ENCODE measurements at regions not wholly inside any gene's neighbourhood (a gene's known extent, or its start where the extent isn't known, plus 50 kb on each side); places are given as distances from the start of the nearest gene placed in this dataset.

DNA sequence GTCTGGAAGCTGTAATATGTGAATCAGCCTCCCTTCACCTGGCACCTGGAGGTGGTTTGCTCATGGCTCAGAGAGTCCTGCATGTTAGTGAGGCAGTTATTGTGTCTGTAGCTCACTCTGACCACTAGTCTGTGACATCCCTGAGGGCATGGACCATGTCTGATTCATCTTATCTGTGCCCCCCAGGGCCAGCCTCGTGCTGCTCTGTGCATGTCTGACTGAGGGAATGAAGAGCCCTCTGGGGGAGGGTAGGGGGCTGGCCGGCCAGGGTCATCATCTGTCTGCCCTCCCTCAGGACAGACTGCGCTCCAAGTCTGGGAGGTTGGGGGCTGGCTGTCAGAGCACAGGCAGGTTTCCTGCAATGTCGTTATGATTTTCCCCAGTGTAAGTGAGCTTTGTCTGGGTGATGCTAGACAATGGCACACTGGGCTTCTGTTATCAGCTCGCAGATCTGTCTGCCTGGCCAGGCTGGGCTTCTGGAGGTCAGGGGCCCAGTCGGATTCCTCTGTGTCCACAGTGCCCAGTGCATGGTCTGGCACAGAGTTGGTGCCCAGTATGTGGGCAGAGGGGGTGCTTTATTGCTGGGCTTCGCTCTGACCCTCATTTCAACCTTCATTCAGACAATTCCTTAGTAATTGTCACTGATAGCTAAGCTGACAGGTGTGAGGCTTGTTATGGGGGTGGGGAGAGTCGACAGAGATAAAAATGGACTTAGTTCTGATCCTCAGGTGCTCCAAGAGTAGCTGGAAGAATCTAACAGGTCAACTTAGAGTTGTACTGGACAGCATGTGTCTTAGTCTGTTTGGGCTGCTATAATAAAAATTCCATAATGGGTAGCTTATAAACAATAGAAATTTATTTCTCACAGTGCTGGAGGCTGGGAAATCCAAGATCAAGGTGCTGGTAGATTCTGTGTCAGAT is 85.7 kb upstream of the SHB start:
- no peak for TF ChIP-seq POLR2A (IDR thresholded peaks at IDR 0.05)
- TF ChIP-seq, protein P1, sequence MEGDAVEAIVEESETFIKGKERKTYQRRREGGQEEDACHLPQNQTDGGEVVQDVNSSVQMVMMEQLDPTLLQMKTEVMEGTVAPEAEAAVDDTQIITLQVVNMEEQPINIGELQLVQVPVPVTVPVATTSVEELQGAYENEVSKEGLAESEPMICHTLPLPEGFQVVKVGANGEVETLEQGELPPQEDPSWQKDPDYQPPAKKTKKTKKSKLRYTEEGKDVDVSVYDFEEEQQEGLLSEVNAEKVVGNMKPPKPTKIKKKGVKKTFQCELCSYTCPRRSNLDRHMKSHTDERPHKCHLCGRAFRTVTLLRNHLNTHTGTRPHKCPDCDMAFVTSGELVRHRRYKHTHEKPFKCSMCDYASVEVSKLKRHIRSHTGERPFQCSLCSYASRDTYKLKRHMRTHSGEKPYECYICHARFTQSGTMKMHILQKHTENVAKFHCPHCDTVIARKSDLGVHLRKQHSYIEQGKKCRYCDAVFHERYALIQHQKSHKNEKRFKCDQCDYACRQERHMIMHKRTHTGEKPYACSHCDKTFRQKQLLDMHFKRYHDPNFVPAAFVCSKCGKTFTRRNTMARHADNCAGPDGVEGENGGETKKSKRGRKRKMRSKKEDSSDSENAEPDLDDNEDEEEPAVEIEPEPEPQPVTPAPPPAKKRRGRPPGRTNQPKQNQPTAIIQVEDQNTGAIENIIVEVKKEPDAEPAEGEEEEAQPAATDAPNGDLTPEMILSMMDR (IDR thresholded peaks at IDR 0.05), result no peak
- Histone ChIP-seq H3K4me3 (no peak overlapping the region), H3K27ac (no peak overlapping the region), H3K27me3 (no peaks in the 10 kb centered on the region), H3K9me3 (no peaks in the 10 kb centered on the region), H3K4me1 (peaks cover 0 to 5% (median 2%) of the 10 kb centered on the region in 4 donors), H3K36me3 (no peaks in the 10 kb centered on the region)
- 69% methylated on average over 5 of the region's 8 CpGs for WGBS (ENCODE audit: insufficient coverage, low coverage, low lambda C conversion rate, missing lambda C conversion rate)
- DNase-seq, result no peak
- intact Hi-C loops (cut with DNase I), result no loop called here
- ATAC-seq, result no peak

DNA sequence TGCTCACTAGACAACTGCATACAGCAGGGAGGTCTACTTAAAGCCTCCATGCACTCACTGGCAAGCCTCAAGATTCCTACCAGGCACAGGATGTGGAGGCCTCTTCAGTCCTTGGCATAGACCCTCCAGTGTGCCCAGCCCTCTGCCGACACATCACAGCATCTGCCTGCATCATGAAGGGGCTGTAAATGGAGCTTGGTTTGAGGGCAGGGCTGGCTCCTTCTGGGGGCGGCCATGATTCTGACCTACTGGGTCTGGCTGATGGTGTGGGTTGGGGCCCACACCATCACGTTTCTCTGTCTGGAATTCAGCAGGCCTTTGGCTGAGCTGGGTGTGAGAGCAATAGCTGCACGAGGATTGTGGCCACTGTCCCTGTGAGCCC is 84.9 kb upstream of the SHB start:
- Histone ChIP-seq H3K4me3 (no peak overlapping the region), H3K36me3 (no peaks in the 10 kb centered on the region), H3K27me3 (no peaks in the 10 kb centered on the region), H3K4me1 (peaks cover 0 to 5% (median 2%) of the 10 kb centered on the region in 4 donors), H3K27ac (no peak overlapping the region), H3K9me3 (no peaks in the 10 kb centered on the region)
- no peak for TF ChIP-seq POLR2A (IDR thresholded peaks at IDR 0.05)
- TF ChIP-seq, protein P1 (IDR thresholded peaks at IDR 0.05), result no peak
- DNase-seq (no peak), ATAC-seq (no peak)
- intact Hi-C loops (cut with DNase I), result no loop called here
- WGBS (ENCODE audit: insufficient coverage, low coverage, low lambda C conversion rate, missing lambda C conversion rate), result 50% methylated on average over 1 of the region's 4 CpGs

DNA sequence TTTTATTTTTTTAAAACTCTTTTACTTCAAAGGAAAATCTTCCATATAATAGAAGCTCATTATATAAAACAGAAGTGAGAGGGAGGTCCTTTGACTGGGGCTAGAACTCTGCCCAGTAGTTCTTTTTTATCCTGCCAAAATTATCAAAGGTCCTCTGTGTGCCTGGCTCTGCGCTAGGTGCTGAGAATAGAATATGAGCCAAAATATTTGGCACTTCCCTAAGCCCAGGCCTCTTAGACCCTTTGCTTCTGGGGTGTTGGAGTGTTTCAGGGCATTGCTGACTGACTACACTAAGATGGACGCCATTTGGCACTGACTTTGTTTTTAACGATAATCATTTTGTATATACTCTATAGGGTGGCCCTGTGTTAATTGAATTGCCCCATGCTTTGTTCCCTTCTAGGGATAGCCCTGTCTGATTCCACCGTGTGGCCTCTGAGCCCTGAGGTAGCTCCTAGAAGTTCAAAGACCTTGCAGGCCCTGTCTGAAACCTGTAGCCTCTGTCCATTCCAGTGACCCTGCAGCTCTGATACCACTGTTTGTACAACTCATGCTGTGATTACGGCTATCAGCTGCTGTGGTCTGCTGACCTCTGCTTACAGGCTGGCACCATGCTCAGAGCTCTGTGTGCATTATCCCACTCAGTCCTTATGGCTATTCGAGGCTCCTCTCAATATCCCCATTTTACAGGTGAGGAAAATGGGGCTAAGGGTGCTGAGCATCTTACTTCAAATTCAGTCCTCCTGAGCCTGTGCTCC is 84.3 kb upstream of the SHB start:
- peaks cover 0 to 5% (median 2%) of the 10 kb centered on the region in 4 donors for H3K4me1 ChIP-seq

DNA sequence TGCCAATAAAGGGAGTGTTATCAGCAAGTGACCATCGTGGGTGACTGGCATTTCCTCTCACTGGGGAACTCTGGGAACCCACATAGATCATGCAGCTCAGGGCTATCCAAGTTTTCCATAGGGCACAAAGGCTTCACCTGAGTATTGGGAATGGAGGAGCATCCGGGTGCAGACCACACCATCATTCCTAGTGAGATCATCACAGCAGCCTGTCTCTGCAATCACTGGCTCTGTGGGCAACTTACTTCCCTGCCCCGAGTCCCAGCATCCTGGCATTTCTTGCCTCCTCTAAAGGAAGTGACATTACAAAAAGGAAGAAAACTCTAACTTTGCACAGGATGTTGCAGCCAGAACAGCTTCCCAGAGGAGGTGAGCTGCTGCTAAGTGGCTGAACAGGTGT is 80.6 kb upstream of the SHB start:
- no peaks in the 10 kb centered on the region for H3K27me3 ChIP-seq

More for the DNA sequence above, 84.3 kb upstream of the SHB start:
- H3K27ac ChIP-seq, result no peak overlapping the region
- H3K27me3 ChIP-seq, result no peaks in the 10 kb centered on the region
- DNase-seq (peak; percentile 46 to 61 (median 55)), ATAC-seq (peak; percentile 90 to 99 (median 96))
- intact Hi-C loops (cut with DNase I), result no loop called here
- H3K36me3 ChIP-seq, result no peaks in the 10 kb centered on the region
- no peak overlapping the region for H3K4me3 ChIP-seq
- WGBS (ENCODE audit: insufficient coverage, low coverage, low lambda C conversion rate, missing lambda C conversion rate), result 36% methylated on average over 4 of the region's 6 CpGs
- no peaks in the 10 kb centered on the region for H3K9me3 ChIP-seq
- no peak for TF ChIP-seq POLR2A (IDR thresholded peaks at IDR 0.05)
- TF ChIP-seq, protein P1 (IDR thresholded peaks at IDR 0.05), result no peak

DNA sequence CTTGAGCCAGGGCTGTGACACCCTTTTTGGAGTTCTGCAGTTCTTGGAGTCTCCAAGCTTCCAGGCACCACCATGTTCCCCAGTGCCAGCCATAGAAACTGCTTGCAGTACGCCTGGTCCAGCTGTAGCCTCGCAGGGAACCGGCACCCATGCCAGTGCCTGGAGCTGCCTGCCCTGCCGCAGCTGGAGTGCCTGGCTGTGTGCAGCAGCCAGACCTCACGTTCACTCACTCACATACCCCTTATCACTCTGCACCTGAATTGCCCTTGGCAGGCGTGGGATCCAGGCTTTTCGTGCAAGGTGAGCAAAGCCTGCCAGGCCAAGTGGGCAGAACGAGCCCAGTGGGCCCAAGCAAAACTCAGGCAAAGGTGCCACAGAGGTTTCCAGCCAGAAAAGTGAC is 77.8 kb upstream of the SHB start:
- no peaks in the 10 kb centered on the region for H3K27me3 ChIP-seq
- no peaks in the 10 kb centered on the region for H3K9me3 ChIP-seq
- WGBS (ENCODE audit: insufficient coverage, low coverage, low lambda C conversion rate, missing lambda C conversion rate), result 88% methylated on average over 3 of the region's 8 CpGs
- H3K27ac ChIP-seq, result no peak overlapping the region
- ATAC-seq (no peak), DNase-seq (no peak)
- TF ChIP-seq, protein P1 (IDR thresholded peaks at IDR 0.05), result no peak
- TF ChIP-seq POLR2A (IDR thresholded peaks at IDR 0.05), result no peak
- no peak overlapping the region for H3K4me3 ChIP-seq
- no peaks in the 10 kb centered on the region for H3K4me1 ChIP-seq
- intact Hi-C loops (cut with DNase I), result no loop called here
- no peaks in the 10 kb centered on the region for H3K36me3 ChIP-seq

More for the DNA sequence above, 80.6 kb upstream of the SHB start:
- DNase-seq, result no peak
- Histone ChIP-seq H3K27ac (no peak overlapping the region), H3K36me3 (no peaks in the 10 kb centered on the region), H3K4me3 (no peak overlapping the region), H3K9me3 (no peaks in the 10 kb centered on the region), H3K4me1 (peaks cover 0 to 5% (median 2%) of the 10 kb centered on the region in 4 donors)
- no peak for ATAC-seq
- TF ChIP-seq POLR2A (IDR thresholded peaks at IDR 0.05), result no peak
- 11% methylated on average over 1 of the region's 3 CpGs for WGBS (ENCODE audit: insufficient coverage, low coverage, low lambda C conversion rate, missing lambda C conversion rate)
- intact Hi-C loops (cut with DNase I), result no loop called here

Measured in right lobe of liver (tissue), 6 donors.